ENCODE measurements at regions not wholly inside any gene's neighbourhood (a gene's known extent, or its start where the extent isn't known, plus 50 kb on each side); places are given as distances from the start of the nearest gene placed in this dataset.
"Not testable (repeated sequence)": the region's sequence is repeated elsewhere in the genome, so short reads cannot be mapped to it uniquely, and the experiment has no call there.

DNA sequence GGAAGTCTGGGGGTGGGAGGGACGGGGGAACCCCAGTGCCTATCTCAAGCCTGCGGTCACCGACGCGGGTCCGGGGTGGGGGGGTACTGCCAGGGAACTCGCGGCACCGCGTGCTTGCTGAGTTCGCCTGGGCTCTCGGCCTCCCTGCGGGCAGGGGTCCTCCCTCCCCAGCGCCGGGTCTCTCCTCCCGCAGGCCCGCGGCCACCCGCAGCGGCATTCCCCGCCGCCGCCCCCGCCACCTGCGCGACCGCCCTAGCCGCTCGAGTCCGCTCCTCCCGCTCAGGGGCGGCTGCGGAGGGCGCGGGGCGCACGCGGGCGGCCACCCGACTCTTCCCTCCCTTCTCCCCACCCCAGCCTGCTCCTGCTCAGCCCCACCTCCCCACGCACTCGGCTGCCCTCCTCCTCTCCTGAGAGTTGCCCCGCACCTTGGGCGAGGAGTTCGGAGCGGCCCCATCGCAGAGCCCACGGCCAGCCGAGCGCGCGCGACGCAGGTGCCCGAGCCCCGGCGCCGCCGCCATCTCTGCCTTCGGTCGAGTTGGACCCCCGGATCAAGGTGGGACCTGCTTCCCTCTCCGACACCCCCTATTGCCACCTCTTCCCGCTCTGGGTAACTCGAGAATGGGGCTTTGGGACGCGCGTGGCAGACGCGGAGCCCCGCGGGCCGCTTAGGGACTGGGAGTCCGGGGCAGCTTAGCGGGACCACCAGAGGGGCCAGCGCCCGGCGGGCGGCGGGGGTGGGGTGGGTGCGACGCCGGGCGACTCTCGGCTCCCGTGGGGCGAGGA lies 105.0 kb downstream of the LEPR start:
- in situ Hi-C loops (cut with HindIII; ENCODE audit: low pct_unique_long_range_greater_than_20kb, low sequenced_read_pairs) = no loop called here
- DNase-seq (ENCODE audit: low read depth, low spot score) = no peak

DNA sequence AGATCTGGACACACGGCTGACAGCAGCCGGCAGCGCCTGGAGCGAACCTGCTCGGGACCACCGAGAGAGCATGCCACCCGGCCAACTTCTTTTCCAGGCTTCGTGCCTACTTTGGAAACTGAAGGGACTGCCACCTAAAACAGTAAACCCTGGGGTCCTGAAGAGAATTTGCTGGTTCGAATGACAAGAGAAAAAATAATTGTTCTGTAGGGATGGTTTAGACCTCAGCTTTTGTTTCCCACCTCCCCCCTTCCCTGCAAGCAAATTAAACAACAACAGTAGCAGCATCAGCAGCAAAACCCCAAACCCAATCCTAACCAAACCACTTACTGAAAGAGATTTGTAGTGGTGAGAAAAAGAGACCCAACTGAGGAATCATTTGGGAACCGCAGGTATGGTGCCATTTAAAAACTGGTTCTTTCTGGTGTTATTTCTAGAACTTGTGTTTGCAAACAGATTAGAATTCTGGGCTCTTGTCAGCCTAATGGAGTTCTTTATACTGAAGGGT lies 105.6 kb downstream of the LEPR start:
- DNase-seq (ENCODE audit: low read depth, low spot score) = no peak
- in situ Hi-C loops (cut with HindIII; ENCODE audit: low pct_unique_long_range_greater_than_20kb, low sequenced_read_pairs) = no loop called here

DNA sequence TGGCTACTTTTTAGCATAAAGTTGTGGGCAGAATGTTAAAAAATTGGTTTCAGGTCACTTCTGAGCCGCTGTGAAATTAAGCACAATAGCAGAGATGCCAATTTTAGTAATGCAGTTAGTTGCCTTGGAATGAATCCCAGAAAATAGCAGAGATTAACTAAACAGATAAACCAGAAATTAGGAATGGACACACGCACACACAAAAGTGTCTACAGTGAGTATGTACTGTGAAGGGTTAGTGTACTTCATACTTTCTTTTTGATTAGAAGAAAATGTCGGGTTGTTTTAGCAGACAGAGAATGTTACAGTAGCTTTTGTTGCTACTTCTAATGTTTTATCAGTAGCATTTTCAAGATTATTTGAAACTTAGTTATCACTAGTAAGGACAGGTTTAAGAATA lies 106.7 kb downstream of the LEPR start:
- in situ Hi-C loops (cut with HindIII; ENCODE audit: low pct_unique_long_range_greater_than_20kb, low sequenced_read_pairs) = no loop called here
- DNase-seq (ENCODE audit: low read depth, low spot score) = no peak

DNA sequence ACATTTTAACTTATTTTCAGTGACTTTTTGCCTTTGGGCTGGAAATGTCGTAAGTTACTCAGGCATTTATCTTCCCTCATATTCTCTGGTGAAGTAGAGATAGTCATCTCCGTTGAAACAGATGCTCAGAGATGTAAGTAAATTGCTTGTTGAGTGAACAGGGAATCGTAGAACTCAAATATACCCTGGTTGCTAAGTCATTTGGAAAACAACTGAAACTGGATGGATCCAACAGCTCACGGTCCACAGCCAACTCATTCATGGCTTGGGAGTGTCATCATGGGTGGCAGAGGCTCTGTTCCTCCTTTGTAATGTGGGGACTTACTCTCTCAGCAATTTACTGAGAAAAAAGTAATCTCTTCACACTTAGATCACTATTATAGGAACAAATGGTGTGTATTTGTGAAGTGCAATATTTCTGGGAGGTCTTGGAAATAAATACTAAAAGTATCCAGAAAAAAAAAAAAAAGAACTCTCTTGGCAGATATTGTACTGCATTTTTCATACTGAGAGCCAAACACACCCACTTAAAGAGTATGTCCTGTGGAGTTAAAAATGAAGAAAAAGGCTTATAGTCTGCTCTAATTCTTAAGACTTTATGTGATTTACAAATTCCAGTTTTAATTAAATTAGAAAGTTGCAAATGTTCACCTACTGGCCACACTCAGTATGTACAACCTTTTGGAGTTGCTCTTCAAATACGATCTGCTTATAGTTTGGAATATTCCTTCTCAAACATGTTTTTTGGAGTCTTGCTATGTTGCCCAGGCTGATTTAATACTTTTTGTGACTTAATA lies 107.4 kb downstream of the LEPR start:
- DNase-seq (ENCODE audit: low read depth, low spot score) = no peak

DNA sequence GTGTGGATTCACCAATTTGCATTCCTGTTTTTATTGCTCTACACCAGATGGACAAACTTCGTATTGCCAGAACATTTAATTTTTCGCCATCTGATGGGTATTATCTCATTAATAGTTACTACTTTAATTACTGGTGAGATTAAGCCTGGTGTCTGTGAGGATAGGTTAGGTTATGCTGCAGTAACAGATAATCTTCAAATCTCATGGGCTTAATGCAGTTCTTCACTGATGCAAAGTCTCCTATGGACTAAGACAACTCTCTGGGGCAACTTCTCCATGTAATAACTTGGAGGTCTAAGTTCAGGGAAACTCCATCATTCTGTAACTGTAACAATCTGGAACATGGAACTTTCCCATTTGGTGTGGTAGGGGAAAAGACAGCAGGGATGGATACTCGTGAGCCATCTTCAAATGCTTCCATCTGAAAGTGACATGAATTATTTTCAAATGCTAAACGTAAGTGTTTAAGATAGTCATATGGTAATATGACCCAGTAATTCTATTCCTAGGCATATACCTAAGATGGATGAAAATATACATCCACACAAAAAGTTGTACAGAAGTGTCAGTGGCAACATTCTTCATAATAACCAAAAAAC lies 111.6 kb downstream of the LEPR start:
- in situ Hi-C loops (cut with HindIII; ENCODE audit: low pct_unique_long_range_greater_than_20kb, low sequenced_read_pairs) = no loop called here
- DNase-seq (ENCODE audit: low read depth, low spot score) = no peak

More for the DNA sequence above, 107.4 kb downstream of the LEPR start:
- in situ Hi-C loops (cut with HindIII; ENCODE audit: low pct_unique_long_range_greater_than_20kb, low sequenced_read_pairs) = no loop called here

DNA sequence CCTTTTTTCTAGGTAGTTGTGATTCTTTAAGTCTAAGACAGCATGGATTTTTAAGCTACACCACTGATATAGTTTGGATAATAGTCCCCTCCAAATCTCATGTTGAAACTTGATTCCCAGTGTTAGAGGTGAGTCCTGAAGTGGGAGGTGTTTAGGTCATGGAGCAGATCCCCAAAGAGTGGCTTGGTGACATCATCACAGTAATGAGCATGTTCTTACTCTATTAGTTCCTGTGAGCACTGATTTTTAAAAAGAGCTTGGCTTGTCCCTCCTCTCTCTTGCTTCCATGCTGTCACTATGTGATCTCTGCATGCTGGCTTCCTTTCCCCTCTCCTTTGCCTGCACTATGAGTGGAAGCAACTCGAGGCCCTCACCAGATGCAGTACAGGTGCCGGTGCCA lies 115.5 kb downstream of the LEPR start:
- DNase-seq (ENCODE audit: low read depth, low spot score) = no peak
- in situ Hi-C loops (cut with HindIII; ENCODE audit: low pct_unique_long_range_greater_than_20kb, low sequenced_read_pairs) = no loop called here

DNA sequence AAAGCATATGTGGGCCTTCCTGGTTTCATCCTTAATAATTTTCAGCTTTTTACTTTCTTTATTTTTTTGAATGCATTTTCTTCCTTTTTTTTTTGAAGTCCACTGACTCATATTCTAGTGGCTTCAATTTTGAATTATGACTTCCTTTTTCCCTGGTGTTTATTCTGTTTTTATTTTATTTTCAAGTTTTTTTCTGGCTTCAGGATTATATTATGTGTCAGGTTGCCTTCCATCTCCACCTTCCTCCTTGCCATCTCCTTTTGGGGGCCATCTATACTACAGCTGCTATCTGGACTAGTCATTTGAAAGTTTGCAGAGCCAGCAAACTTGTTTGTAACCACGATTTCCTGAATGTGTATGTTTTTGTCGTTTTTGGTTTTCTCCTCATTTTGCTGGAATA lies 117.6 kb downstream of the LEPR start:
- DNase-seq (ENCODE audit: low read depth, low spot score) = no peak
- in situ Hi-C loops (cut with HindIII; ENCODE audit: low pct_unique_long_range_greater_than_20kb, low sequenced_read_pairs) = no loop called here

DNA sequence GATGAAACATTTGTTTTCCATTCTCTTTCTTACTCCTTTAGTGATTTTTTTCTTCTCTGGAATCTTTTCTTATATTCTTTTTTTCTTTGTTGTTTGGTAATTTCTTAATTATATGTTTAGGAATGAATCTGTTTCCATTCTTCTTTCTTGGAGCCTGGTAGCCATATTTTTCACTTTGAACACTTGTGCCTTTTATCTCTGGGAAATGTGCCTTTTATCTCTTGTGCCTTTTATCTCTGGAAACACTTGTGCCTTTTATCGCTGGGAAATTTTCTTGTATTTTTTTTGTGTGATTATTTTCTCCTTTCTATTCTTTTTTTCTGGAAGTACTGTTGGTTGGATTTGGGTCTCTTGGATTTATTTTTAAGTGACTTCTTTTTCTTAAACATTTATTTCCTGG lies 118.2 kb downstream of the LEPR start:
- in situ Hi-C loops (cut with HindIII; ENCODE audit: low pct_unique_long_range_greater_than_20kb, low sequenced_read_pairs) = no loop called here
- DNase-seq (ENCODE audit: low read depth, low spot score) = no peak

DNA sequence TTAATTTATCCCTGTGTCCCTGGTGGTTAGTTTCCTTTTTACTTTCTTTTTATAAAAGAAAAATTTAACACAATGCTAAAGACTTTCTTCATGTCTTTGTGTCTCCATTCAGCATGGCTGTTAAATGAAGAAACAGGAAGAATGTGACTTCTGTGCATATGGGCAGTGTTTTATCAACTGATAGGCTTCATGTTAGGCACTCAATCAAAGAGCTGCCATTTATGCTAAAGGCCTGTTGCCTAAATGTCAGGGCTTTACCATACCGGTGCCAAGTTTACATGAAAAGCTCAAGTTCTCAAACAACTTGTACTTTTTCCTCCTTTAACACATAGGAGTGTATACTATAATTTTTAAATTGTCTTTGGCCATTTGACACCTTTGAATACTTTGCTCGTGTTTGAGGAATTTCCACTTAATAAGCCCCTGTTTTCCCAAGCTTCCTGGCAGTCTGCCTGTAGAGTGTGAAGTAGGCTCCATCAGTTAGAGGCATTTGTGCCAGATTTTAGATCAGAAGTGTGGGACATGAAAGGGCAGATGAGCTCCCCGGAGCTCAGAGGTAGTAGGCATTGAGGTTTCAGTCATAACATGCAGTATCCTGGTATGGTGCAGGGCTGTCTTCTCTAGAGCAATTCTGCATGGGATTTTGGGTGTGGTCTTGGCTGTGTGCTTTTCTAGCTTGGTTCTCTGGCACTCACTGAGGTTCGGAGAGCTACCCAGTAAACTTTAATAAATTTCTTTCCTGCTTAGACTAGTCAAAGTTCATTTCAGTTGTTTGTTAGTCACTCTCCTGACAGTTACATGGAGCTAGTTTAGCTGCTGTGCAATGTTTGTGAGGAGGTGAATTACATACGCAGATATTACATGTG lies 119.0 kb downstream of the LEPR start:
- DNase-seq (ENCODE audit: low read depth, low spot score) = no peak
- in situ Hi-C loops (cut with HindIII; ENCODE audit: low pct_unique_long_range_greater_than_20kb, low sequenced_read_pairs) = no loop called here

DNA sequence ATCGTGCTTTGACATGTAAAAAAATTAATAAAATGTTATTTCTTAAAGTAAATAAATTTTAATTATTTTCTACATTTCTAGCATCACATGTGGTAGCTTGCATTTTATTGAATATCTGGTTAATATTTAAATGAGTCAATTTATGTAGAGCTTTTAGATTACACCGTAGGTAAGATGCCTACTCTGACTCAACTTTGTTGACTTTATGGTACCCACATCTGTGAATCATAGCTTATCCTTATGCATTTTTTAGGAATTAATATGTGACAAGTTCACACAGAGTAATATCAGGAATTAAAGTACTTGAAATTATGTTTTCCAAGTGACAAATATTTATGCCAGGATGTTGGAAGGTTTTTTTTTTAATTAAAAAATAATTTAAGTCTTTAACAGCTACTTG lies 120.7 kb downstream of the LEPR start:
- in situ Hi-C loops (cut with HindIII; ENCODE audit: low pct_unique_long_range_greater_than_20kb, low sequenced_read_pairs) = no loop called here
- DNase-seq (ENCODE audit: low read depth, low spot score) = no peak

DNA sequence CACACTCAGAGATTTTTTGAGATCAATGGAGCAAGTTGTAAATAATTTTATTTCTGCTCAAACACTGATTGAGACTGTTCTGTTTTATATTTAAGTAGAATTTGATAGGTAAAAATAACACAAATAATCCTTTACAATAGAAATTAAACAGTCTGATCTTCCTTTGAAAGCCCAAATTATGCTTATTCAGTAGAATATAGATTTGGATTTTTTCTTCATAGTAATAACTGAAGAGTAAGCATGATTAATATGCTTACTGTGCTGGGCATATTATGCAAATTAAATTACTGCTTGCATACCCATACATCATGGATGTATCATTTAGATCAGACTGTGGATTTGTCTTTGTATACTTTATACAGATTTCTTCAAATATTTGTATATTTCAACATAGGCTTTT lies 121.4 kb downstream of the LEPR start:
- in situ Hi-C loops (cut with HindIII; ENCODE audit: low pct_unique_long_range_greater_than_20kb, low sequenced_read_pairs) = no loop called here
- no peak for DNase-seq (ENCODE audit: low read depth, low spot score)

DNA sequence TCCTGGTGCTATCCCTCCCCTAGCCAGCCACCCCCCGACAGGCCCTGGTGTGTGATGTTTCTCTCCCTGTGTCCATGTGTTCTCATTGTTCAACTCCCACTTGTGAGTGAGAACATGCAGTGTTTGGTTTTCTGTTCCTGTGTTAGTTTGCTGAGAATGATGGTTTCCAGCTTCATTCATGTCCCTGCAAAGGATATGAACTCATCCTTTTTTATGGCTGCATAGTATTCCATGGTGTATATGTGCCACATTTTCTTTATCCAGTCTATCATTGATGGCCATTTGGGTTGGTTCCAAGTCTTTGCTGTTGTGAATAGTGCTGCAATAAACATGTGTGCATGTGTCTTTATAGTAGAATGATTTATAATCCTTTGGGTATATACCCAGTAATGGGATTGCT lies 122.1 kb downstream of the LEPR start:
- DNase-seq (ENCODE audit: low read depth, low spot score); in situ Hi-C loops (cut with HindIII; ENCODE audit: low pct_unique_long_range_greater_than_20kb, low sequenced_read_pairs): not testable (repeated sequence)

DNA sequence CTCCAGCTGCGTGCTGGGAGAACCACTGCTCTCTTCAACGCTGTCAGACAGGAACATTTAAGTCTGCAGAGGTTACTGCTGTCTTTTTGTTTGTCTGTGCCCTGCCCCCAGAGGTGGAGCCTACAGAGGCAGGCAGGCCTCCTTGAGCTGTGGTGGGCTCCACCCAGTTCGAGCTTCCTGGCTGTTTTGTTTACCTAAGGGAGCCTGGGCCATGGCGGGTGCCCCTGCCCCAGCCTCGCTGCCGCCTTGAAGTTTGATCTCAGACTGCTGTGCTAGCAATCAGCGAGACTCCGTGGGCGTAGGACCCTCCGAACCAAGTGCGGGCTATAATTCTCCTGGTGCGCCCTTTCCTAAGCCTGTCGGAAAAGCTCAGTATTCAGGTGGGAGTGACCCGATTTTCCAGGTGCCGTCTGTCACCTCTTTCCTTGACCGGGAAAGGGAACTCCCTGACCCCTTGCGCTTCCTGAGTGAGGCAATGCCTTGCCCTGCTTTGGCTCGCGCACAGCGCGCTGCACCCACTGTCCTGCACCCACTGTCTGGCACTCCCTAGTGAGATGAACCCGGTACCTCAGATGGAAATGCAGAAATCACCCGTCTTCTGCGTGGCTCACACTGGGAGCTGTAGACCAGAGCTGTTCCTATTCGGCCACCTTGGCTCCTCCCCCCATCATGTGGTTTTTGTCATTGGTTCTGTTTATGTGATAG lies 130.0 kb downstream of the LEPR start:
- DNase-seq (ENCODE audit: low read depth, low spot score); in situ Hi-C loops (cut with HindIII; ENCODE audit: low pct_unique_long_range_greater_than_20kb, low sequenced_read_pairs): not testable (repeated sequence)

DNA sequence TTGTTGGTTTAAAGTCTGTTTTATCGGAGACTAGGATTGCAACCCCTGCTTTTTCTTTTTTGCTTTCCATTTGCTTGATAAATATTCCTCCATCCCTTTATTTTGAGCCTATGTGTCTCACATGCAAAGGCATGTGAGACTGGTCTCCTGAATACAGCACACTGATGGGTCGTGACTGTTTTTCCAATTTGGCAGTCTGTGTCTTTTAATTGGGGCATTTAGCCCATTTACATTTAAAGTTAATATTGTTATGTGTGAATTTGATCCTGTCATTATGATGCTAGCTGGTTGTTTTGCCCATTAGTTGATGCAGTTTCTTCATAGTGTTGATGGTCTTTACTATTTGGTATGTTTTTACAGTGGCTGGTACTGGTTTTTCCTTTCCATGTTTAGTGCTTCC lies 132.0 kb downstream of the LEPR start:
- DNase-seq (ENCODE audit: low read depth, low spot score) = not testable (repeated sequence)

DNA sequence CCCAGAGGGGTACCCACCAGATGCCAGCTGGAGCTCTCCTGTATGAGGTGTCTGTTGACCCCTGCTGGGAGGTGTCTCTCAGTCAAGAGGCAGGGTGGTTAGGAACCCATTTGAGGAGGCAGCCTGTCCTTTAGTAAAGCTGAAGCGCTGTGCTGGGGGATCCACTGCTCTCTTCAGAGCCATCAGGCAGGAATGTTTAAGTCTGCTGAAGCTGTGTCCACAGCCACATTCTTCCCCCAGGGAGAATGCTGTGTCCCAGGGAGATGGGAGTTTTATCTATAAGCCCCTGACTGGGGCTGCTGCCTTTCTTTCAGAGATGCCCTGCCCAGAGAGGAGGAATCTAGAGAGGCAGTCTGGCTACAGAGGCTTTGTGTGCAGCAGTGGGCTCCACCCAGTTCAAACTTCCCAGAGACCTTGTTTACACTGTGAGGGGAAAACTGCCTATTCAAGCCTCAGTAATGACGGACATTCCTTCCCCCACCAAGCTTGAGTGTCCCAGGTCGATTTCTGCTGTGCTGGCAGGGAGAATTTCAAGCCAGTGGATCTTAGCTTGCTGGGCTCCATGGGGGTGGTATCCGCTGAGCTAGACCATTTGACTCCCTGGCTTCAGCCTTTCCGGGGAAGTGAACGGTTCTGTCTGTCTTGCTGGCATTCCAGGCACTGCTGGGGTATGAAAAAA lies 133.8 kb downstream of the LEPR start:
- in situ Hi-C loops (cut with HindIII; ENCODE audit: low pct_unique_long_range_greater_than_20kb, low sequenced_read_pairs); DNase-seq (ENCODE audit: low read depth, low spot score): not testable (repeated sequence)

More for the DNA sequence above, 132.0 kb downstream of the LEPR start:
- in situ Hi-C loops (cut with HindIII; ENCODE audit: low pct_unique_long_range_greater_than_20kb, low sequenced_read_pairs) = not testable (repeated sequence)

DNA sequence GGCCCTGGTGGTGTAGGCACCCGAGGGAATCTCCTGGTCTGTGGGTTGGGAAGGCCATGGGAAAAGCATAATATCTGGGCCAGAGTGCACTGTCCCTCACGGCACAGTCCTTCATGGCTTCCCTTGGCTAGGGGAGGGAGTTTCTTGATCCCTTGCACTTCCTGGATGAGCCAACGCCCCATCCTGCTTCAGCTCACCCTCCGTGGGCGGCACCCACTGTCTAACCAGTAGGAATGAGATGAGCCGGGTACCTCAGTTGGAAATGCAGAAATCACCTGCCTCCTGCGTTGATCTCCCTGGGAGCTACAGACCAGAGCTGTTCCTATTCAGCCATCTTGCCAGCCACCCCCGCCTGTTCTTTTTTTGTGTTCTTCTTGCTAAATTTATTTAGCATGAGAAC lies 134.4 kb downstream of the LEPR start:
- no peak for DNase-seq (ENCODE audit: low read depth, low spot score)
- in situ Hi-C loops (cut with HindIII; ENCODE audit: low pct_unique_long_range_greater_than_20kb, low sequenced_read_pairs) = no loop called here

DNA sequence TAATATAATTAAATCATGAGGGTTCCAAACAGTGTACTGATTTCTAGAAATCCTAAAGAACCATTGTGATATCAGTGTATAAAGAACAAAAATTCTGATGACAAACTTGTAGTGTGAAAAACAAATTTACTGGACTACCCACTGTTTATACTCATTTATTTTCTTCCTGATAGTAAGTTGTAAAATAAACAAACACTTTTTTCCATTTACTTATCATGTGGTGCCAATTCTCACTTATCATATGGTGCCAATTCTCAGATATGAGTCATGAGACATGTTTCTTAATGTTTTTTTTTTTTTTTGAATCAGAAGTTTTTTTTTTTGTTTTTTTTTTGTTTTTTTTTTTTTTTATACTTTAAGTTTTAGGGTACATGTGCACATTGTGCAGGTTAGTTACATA lies 137.7 kb downstream of the LEPR start:
- in situ Hi-C loops (cut with HindIII; ENCODE audit: low pct_unique_long_range_greater_than_20kb, low sequenced_read_pairs) = no loop called here
- no peak for DNase-seq (ENCODE audit: low read depth, low spot score)

All from SK-MEL-5 (cell line).